Fibroblast of skin of right quadriceps (primary cell): ENCODE measurements at regions not wholly inside any gene's neighbourhood (a gene's known extent, or its start where the extent isn't known, plus 50 kb on each side); places are given as distances from the start of the nearest gene placed in this dataset.

Experiments used
- DNase-seq: peaks from one replicate; pipeline ENCODE4 v3.0.0-alpha.2; 2013

- no peak for DNase-seq
Measured at GRCh38 chr18:22080035-22080434, 89.4 kb upstream of the GATA6 start.

- DNase-seq, result no peak
Measured at GRCh38 chr18:22082408-22082807, 87.0 kb upstream of the GATA6 start.

GRCh38 chr18:22084547-22084946 lies 84.8 kb upstream of the GATA6 start:
- no peak for DNase-seq

- DNase-seq, result no peak
Measured at GRCh38 chr18:22086973-22087372, 82.4 kb upstream of the GATA6 start.

- DNase-seq, result no peak
Measured at GRCh38 chr18:22088029-22088428, 81.4 kb upstream of the GATA6 start.

GRCh38 chr18:22088996-22089640 lies 80.3 kb upstream of the GATA6 start:
- no peak for DNase-seq

- no peak for DNase-seq
Measured at GRCh38 chr18:22091341-22091740, 78.0 kb upstream of the GATA6 start.

- DNase-seq, result no peak
Measured at GRCh38 chr18:22093731-22094357, 75.5 kb upstream of the GATA6 start.

- no peak for DNase-seq
Measured at GRCh38 chr18:22094358-22094734, 75.0 kb upstream of the GATA6 start.

GRCh38 chr18:22098563-22098989 lies 70.8 kb upstream of the GATA6 start:
- no peak for DNase-seq

- DNase-seq, result no peak
Measured at GRCh38 chr18:22099925-22100324, 69.5 kb upstream of the GATA6 start.

- DNase-seq, result no peak
Measured at GRCh38 chr18:22101731-22102130, 67.7 kb upstream of the GATA6 start.

- DNase-seq, result no peak
Measured at GRCh38 chr18:22102953-22103646, 66.3 kb upstream of the GATA6 start.

- no peak for DNase-seq
Measured at GRCh38 chr18:22103647-22104031, 65.8 kb upstream of the GATA6 start.

GRCh38 chr18:22106536-22107292 lies 62.7 kb upstream of the GATA6 start:
- DNase-seq, result no peak

- DNase-seq, result no peak
Measured at GRCh38 chr18:22108674-22109073, 60.7 kb upstream of the GATA6 start.

- no peak for DNase-seq
Measured at GRCh38 chr18:22109535-22109934, 59.9 kb upstream of the GATA6 start.

GRCh38 chr18:22110461-22110924 lies 58.9 kb upstream of the GATA6 start:
- DNase-seq, result no peak

GRCh38 chr18:22112215-22112614 lies 57.2 kb upstream of the GATA6 start:
- no peak for DNase-seq

GRCh38 chr18:22113144-22113844 lies 56.1 kb upstream of the GATA6 start:
- no peak for DNase-seq

GRCh38 chr18:22114526-22115321 lies 54.7 kb upstream of the GATA6 start:
- DNase-seq, result no peak

- DNase-seq, result no peak
Measured at GRCh38 chr18:22115573-22115972, 53.8 kb upstream of the GATA6 start.
